ENCODE measurements at regions not wholly inside any gene's neighbourhood (a gene's known extent, or its start where the extent isn't known, plus 50 kb on each side); places are given as distances from the start of the nearest gene placed in this dataset.

DNA sequence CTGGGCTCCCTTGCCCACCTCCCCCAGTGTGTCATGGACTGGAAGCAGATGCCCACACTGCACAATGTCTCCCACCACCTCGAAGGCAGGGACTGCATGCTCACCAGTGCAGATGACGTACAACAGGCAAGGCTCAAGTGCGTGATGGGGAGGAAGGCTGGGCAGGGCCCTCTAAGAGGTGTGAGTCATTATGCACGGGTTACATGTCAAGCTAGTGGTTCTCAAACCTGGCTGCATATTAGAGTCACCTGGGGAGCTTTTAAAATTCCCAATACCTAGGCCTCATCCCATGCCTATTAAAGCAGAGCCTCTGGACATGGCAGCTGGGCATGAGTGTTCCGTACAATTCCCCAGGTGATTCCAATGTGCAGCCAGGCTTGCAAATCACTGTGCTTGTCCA, 137.9 kb upstream of the NGF start:
- Histone ChIP-seq H3K23me2 (ENCODE audit: insufficient read length, low read depth, low read length, poor library complexity, severe bottlenecking) (no peaks in the 10 kb centered on the region), H3K56ac (ENCODE audit: insufficient read length, low read depth, low read length) (no peak overlapping the region), H4K8ac (replicated peaks; ENCODE audit: insufficient read length, low read depth, low read length) (no peak overlapping the region), H3K79me1 (ENCODE audit: insufficient read depth, low read depth, low read length, poor library complexity, severe bottlenecking) (no peaks in the 10 kb centered on the region), H2AK5ac (ENCODE audit: insufficient read length, low read length) (no peak overlapping the region), H3K4me1 (ENCODE audit: insufficient read depth, low read length) (no peaks in the 10 kb centered on the region), H2AFZ (ENCODE audit: low read length) (no peak overlapping the region), H2BK15ac (ENCODE audit: low read depth, low read length) (no peak overlapping the region), H3K14ac (ENCODE audit: insufficient read depth, low read length) (no peak overlapping the region; the same call in 1 of the 2 replicates), H3K27ac (ENCODE audit: insufficient read length, low read depth, low read length) (no peak overlapping the region), H3K4me2 (ENCODE audit: insufficient read depth, insufficient read length, low read length) (no peak overlapping the region), H2BK120ac (ENCODE audit: low read depth, low read length, poor library complexity, severe bottlenecking) (no peak overlapping the region), H3K79me2 (ENCODE audit: insufficient read depth, low read length) (no peaks in the 10 kb centered on the region), H3K4ac (ENCODE audit: low read depth, low read length) (no peak overlapping the region), H2BK20ac (ENCODE audit: low read depth, low read length, poor library complexity, severe bottlenecking) (no peak overlapping the region), H3K9me3 (ENCODE audit: control insufficient read depth, low read depth, low read length) (no peaks in the 10 kb centered on the region), H3T11ph (ENCODE audit: low read length) (no peak overlapping the region), H3K27me3 (ENCODE audit: insufficient read depth, low read length) (no peaks in the 10 kb centered on the region), H4K91ac (ENCODE audit: insufficient read length, low read depth, low read length) (no peak overlapping the region), H2BK5ac (ENCODE audit: insufficient read length, low read length) (no peak overlapping the region), H4K5ac (ENCODE audit: insufficient read length, low read depth, low read length) (no peak overlapping the region), H3K9ac (ENCODE audit: extremely low read depth, insufficient read length, low read length) (no peak overlapping the region), H2BK12ac (ENCODE audit: insufficient read length, low read depth, low read length) (no peak overlapping the region), H3K18ac (ENCODE audit: insufficient read length, low read depth, low read length) (no peak overlapping the region), H4K20me1 (ENCODE audit: control insufficient read depth, insufficient read depth, insufficient read length) (peaks cover 4% of the 10 kb centered on the region), H3K23ac (ENCODE audit: insufficient read length, low read depth, low read length) (no peak overlapping the region)
- no peak for DNase-seq
- H3K27me3 Mint-ChIP-seq (ENCODE audit: low read depth), result peaks cover 3% of the 10 kb centered on the region; the same call in 1 of the 2 replicates
- H3K9me3 Mint-ChIP-seq, result no peaks in the 10 kb centered on the region; a peak in 1 of 5 replicates
- no peak overlapping the region for H3K4me3 Mint-ChIP-seq
- TF ChIP-seq, protein P1, sequence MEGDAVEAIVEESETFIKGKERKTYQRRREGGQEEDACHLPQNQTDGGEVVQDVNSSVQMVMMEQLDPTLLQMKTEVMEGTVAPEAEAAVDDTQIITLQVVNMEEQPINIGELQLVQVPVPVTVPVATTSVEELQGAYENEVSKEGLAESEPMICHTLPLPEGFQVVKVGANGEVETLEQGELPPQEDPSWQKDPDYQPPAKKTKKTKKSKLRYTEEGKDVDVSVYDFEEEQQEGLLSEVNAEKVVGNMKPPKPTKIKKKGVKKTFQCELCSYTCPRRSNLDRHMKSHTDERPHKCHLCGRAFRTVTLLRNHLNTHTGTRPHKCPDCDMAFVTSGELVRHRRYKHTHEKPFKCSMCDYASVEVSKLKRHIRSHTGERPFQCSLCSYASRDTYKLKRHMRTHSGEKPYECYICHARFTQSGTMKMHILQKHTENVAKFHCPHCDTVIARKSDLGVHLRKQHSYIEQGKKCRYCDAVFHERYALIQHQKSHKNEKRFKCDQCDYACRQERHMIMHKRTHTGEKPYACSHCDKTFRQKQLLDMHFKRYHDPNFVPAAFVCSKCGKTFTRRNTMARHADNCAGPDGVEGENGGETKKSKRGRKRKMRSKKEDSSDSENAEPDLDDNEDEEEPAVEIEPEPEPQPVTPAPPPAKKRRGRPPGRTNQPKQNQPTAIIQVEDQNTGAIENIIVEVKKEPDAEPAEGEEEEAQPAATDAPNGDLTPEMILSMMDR (conservative IDR thresholded peaks at IDR 0.05), result no peak
- no CpG with 5 or more reads among the region's 5 CpGs for WGBS (ENCODE audit: extremely low coverage, insufficient read length, low lambda C conversion rate)
- no peak overlapping the region for H3K27ac Mint-ChIP-seq
- no peaks in the 10 kb centered on the region for H3K36me3 Mint-ChIP-seq (ENCODE audit: insufficient read depth in 1 of 3, low read depth in 3 of 3)
- H3K4me1 Mint-ChIP-seq, result peaks cover 2 to 5% of the 10 kb centered on the region in 2 experiments; a peak in 3 of 4 replicates

All from H9 (cell line).